Renal pelvis (tissue), 1 donor: ENCODE measurements at regions not wholly inside any gene's neighbourhood (a gene's known extent, or its start where the extent isn't known, plus 50 kb on each side); places are given as distances from the start of the nearest gene placed in this dataset.

Experiments
- DNase-seq: peaks from one replicate; pipeline ENCODE4 v3.0.0-alpha.2; 2013

DNA sequence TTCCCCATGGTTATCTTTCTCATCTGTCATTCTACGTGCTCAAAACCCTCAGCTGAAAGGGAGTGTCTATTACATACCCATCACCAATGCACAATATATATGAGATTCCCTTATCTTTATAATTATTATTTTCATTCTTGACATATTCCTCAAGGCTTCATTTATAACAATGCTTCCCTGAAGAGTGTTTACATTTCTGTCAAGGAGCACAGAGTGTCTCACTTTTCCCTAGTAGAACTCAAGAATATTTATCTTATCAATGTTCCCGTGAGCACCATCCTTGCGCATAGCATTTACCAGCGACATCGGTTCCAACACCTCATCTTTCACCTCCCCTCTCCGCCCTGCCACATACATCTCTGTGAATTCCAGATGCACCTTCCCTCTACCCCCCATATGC, 250.6 kb downstream of the PLA2G4A start:
- no peak for DNase-seq

DNA sequence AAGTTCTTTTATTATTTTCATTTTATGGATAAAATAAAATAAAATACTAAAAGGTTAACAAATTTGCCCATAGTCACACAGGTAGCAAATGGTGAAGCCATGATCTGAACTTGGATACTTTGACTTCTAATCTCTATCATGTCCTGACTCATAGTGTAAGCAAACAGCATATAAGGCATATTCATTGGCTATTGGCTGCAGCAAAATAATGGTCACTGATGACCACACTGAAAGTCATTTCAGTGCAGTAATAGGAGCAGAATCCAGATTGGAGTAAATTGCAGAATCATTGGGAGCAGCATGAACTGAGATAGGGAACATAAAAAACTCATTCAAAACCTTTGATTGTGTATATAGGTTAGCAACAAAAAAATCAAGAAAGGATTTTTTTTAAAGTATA, 262.9 kb downstream of the PLA2G4A start:
- DNase-seq = no peak

DNA sequence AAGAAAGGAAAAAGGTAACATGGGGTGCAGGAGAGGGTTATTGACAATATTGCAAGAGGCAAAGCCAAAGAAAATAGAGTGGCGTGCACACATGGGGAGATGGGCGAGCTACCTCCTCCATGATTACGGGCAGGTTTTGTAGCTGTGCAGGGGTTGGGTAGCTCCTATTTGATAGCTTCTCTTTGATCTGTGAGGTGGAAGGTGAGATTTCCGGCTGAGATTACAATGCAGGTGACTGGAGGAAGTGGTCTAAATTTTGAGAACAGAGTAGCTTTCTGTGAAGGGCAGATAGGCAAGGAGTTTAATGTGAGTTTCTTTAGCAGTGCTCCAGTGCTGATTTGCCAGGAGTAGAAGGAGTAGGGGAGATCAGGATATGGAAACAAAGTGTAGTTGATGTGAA, 263.4 kb downstream of the PLA2G4A start:
- no peak for DNase-seq

DNA sequence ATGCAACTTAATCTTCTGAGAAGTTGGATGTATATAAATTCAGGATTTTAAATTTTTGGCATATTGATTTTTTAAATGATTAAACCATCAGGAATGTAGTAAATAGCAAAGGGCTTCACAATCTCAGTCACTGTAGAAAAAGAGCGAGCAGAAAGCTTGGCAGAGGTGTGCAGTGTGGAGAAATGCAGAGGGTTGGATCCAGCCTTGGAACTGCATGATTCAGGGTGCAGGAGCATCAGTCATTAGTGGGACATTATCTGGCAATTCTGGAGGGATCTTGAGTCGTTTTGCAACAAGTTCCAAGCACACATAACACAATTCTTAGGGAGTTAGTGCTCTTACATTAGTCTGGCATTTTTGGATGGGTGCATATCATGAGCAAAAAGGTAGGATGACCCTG, 267.9 kb downstream of the PLA2G4A start:
- no peak for DNase-seq

DNA sequence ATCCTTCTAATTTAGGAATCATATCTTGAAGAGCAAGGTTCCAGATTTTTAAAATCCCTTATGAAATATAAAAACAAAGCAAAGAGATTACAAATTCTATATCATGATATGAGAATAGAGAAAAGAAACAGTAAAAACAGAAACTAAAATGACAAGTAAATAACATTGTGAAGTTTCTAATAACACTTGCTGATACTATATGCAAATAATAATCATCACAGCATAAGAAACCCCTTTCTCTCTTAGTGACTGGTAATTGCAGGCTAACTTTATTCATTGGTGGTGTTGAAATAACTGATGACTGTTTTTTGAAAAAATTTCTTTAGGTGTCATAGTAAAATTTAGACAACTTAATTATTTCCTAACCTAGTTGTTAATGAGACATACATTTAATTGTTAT, 281.6 kb downstream of the PLA2G4A start:
- DNase-seq = no peak

DNA sequence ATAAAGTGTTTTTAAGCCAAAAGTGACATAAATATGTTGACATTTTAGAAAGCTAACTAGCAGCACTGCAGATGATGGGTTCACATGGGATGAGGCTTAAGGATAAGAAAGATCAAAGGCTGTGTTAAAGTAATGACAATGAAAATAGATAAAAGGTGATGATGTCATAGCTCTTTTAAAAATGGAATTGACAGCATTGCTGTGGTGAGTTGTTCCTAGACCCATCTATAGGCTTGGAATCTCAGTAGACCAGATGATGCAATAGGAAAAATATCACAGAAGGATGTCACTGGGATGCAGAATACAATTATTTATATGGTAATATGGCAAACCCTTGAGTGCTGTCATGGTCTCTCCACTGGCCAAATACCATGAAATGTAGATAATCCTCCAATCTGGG, 286.0 kb downstream of the PLA2G4A start:
- DNase-seq = no peak

DNA sequence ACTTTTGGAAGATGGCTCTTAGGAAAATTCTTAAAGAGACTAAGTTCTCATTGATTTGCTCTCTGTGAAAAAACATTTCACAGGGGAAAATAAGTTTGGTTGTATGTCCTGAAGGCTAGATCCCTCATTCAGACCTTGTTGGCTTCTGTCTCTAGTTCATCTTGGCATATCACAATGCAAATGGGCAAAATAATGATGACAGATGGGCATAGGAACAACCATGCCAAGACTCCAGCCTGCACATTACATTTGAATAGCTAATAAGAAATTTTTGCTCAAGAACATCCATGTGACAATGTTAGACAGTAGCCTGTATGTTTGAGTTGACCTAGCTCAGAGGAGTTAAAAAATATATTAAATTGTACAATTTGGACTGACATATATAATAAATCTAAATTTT, 292.9 kb downstream of the PLA2G4A start:
- no peak for DNase-seq

DNA sequence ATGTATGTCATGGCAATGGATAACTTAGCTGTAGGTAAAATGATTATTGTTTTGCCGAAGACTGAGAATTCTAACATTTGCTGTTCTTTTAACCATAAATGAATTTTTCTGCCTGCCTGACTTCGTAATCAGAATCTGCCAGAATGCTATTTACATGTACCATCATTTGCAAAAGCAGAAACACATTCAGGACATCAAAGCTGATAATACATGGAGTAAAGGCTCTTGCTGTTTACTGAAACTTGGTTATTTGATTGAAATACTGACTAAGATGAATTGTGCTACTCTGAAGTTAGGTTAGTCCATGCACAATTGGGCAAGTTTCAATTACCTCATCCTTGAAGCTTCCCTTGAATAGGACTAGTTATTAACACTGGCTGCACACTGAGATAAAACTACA, 293.8 kb downstream of the PLA2G4A start:
- DNase-seq = no peak

DNA sequence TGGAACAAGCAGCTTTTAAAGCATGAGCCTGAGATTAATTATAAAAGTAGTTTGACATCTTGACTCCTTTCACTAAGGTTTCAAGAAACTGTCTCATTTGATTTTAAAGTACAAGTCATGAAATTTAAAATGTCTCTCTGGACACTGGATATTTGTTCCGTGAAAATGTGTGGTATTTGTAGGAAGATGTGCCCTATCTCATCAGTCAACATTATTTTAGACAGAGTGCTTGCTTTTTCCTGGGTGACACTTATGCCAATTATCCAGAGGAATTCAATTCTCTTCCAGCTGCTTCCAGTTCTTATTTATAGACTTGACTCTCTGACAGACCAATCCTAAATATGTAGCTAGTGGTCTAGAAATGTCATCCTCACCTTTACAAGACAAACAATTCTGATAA, 300.4 kb downstream of the PLA2G4A start:
- no peak for DNase-seq

DNA sequence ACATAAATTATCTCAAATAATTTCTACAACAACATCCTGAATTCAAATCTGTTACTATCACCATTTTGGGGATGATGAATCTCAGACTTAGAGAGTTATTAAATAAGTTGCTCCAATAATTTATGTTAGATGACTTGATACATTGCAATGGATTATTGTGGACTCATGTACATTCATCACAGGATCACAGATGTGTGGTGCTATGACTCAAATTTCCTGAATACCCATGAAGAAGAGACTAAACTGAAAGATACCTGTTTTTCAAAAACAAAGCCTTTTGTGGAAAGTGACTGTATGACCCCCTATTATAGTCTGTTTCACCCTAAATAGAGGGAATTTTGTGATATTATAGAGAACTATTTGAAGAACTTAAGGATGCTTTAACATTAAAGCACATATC, 315.0 kb downstream of the PLA2G4A start:
- no peak for DNase-seq

DNA sequence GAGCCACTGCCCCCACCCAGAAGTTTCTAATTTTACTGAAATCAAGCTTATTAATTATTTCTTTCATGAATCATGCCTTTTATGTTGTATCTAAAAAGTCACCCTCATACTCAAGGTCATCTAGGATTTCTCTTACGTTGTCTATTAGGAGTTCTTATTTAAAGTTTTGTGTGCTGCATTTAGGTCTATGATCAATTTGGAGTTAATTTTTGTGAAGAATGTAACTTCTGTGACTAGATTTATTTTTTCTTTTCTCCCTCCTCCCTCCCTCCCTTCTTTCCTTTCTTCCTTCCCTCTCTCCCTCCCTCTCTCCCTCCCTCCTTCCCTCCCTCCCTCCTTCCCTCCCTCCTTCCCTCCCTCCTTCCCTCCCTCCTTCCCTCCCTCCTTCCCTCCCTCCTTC, 317.6 kb downstream of the PLA2G4A start:
- DNase-seq = no peak

DNA sequence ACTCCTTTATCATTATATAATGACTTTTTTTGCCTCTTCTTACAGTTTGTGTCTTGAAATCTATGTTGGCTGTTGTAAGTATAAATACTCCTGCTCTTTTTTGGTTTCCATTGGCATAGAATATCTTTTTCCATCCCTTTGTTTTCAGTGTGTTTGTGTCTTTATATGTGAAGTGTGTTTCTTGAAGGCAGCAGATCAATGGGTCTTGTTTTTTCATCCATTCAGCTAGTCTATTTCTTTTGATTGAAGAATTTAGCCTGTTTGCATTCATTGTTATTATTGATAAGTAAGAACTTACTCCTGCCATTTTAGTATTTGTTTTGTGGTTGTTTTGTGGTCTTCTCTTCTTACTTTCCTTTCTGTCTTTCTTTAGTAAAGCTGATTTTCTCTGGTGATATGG, 322.8 kb downstream of the PLA2G4A start:
- DNase-seq = no peak

DNA sequence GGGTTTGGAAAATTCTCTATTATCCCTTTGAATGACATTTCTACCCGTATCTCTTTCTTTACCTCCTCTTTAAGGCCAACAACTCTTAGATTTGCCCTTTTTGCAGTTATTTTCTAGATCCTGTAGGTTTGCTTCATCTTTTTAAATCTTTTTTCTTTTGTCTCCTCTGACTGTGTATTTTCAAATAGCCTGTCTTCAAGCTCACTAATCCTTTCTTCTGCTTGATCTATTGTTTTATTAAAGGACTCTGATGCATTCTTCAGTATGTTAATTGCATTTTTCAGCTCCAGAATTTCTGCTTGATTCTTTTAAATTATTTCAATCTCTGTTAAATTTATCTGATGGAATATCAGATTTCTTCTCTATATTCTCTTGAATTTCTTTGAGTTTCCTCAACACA, 324.3 kb downstream of the PLA2G4A start:
- DNase-seq = no peak

DNA sequence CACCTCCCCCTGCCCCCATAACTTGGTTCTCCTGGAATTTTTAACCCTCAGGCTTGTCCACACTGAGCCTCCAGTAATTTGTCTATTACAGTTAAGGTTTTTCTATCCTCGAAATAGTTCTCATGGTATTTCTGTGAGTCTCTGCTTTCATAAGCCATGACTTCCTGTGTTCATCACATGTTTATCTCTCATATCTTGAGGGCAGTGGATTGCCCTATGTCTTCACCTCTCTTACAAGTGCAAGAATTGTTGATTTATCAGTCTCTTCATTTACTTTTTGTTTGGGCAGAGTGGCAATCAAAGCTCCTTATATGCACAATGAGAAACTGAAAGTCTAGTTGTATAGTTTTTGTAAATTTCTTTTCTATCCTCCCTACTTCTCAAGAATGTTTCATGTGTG, 328.4 kb downstream of the PLA2G4A start:
- no peak for DNase-seq

DNA sequence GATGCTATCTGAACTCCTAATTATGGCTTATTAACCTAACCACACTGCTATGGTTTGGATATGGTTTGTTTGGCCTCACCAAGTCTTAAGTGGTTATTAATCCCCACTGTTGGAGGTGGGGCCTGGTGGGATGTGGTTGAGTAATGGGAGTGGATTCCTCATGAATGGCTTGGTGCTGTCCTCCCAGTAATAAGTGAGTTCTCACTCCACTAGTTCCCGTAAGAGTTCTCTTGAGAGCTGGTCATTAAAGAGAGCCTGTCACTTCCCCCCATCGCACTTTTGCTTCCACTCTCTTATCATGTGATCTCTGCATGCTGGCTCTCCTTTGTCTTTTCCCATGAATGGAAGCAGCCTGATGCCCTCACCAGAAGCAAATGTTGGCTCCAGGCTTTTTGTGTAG, 328.8 kb downstream of the PLA2G4A start:
- DNase-seq = no peak

DNA sequence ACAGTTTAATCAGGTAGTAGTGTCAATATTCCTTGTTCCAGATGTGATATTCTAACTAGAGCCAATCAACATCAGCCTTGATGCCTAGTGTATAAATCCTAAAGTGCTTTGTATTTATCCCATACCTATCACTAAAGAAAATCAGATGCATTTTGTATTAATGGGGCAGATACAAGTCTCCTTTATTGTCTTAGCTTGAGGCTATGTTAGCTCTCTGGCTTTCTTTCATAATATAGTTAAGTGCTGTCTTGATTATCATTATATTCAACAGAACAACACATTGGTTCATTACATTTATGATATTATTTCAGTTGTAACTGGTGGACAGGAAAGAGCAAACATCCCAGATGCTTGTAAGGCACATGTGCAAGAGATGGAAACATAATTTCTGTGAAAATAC, 338.8 kb downstream of the PLA2G4A start:
- DNase-seq = no peak

DNA sequence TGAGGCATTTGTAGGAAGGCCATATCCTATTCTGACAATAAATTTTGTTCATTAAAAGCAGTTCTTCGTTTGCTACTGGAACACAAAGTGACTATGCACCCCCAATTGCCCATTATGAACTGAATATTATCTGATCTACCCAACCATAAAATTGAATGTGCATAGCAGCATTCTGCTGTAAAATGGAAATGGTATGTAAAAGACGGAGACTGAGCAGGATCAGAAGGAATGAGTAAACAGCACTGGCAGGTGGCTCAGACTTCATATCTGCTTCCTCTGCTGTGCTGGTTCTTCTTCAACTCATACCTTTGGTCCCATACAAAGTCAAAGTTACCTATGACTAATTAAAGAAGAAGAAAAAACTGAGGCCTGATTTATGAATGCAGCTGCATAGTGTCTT, 339.5 kb downstream of the PLA2G4A start:
- no peak for DNase-seq

DNA sequence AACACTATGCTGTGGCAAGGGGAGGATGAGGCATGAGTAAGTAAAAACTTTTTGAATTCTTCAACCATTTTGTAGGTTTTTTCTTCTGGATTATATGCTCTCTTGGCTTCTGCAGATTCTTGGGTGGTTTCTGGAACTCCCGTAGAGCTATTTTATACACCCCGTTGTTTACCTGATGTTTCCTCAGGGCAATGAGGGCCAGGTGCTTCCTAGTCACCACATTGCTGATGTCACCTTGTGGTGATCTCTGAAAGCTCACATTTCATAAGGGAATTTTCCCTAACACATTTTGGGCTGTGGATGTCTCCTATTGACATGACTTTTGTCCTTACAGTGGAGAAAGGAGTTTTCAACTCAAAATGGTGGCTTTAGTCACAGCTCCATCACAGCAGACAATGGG, 356.6 kb downstream of the PLA2G4A start:
- DNase-seq = no peak

DNA sequence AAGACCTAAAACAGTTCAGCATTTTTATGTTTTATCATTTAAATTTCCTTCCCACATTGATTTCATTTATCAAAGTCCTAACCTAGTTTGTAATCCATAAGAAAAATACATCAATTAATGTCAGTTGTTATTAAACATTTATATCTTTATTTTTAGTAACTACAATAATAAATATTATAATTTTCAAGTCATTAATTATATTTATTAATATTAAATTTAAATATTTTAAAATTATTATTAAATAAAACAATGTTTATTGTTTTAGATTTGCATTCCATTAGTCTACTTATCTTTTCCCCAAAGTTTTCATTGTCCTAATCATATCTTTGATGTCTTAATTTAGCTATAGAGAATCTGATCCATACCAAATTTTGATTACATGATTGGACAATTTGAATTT, 368.9 kb downstream of the PLA2G4A start:
- DNase-seq = no peak

DNA sequence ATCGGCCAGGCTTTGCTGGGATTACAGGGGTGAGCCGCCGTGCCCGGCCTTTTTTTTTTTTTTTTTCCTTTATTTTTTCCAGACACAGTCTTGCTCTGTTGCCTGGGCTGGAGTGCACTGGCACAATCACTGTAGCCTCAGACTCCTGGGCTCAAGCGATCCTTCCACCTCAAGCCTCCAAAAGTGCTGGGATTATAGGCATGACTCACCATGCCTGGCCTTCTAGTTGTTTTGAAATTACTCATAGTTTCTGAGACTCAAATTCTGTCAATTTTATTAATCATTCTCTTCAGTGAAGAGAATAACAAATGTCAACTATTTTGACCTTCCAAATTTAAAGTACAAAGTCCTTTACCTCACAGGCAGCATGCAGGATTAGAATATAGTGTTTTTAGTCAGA, 374.5 kb downstream of the PLA2G4A start:
- DNase-seq = no peak

DNA sequence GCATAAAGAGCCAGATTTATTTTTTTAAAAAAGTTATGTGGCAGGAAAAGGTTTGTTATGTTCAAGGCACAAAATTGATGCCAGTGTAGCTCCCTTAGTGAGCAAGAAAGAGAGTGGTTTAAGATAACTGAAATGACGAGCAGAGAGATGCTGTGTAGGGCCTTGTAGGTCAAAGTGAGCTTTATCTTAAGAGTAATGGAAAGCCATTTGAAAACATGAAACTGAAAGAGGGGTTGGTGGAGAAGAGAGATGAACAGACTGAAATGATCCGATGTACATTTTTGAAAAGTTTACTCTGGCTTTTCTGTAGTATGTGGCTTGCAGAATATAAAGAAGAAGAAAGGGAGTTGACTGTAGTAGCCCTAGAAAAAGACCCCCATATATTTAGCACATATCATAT, 383.6 kb downstream of the PLA2G4A start:
- no peak for DNase-seq

DNA sequence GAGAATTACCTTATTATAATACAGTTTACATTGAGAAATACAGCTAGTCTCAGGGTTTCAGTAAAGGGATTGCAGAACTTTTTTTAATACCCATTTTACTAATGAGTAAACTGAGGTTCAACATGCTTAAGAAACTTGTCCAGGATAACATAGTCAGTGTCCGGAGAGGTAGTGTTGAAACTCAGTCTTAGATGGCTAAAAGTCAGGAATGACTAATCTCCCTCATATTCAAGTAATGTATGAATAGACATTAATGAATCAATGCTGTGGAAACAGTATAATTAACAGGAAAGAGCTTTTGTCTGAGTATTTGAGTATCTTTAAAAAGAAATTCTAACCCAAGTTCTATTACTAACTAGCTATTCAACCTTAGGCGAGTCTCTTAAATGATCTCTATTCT, 397.6 kb downstream of the PLA2G4A start:
- no peak for DNase-seq

DNA sequence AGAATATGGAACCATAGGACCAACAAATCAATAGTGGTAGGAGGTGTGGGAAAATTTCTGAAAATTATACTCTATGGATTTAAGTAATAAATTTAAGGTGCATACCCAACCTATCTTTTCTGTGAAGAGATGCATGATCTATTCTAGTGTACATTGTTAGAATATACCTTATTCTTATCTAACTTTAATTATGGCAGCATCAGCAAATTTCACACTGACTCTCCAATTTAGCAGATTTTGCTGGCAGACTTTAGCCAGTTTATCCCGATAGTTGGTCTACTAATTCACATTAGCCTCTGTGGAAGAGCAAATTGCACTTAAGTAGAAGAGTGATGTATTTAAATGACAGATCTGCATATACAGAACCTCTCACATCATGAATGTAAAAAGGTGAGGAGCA, 400.0 kb downstream of the PLA2G4A start:
- DNase-seq = no peak

DNA sequence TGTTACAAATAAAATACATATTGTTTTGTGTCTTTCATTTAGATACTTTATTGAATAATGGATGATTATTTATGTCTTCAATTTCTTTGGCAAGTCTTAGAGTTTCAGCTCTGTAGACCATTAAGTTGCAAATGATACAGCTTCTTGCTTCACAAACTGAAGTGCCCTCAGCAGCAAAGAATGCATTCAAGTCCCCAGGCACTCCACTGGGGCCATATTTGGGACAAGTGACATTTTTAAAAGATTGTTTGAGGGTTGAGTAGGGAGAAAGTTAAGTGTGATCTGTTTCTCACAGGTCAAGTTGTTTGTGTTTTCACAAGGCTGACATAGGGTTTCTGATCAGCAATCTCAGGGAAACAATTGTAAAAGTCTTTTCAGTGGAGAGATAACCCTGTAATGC, 400.7 kb downstream of the PLA2G4A start:
- no peak for DNase-seq

DNA sequence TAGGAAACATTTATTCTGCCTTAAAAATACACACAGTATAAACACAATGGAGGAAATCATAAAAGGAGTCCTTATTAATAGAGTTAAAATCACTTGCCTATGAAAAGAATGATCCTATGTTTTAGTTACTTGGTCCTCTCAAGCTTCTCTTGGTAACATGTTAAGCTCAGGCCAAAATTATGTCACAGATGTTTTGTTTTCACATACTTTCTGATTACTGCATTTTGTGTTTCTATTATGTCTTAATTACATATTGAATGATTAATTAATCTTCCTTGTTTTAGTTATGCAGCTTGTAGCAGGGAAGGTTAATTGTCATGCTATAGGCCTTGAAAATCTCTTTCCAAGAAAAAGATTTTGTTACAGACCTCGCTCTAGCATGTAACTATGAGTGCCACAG, 406.0 kb downstream of the PLA2G4A start:
- DNase-seq = no peak

DNA sequence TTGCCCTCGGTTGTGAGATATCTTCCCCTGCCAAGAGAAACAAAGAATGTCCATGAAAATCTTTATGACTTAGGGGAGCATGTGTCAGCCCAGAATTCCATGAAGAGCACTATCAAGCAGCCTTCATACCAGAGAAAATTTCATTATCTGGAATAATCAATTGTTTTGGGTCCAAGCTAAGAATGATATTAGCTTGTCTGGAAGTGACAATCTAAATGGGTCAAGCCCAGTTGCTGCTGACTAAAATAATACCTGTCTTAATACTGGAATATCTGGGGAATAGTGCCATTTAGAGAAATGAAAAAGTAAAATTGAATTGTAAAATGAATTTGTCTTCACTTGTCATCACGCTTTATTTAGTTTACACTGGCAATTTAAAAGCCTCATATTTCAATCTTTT, 407.4 kb downstream of the PLA2G4A start:
- no peak for DNase-seq
